ENCODE measurements at regions not wholly inside any gene's neighbourhood (a gene's known extent, or its start where the extent isn't known, plus 50 kb on each side); places are given as distances from the start of the nearest gene placed in this dataset.

- peaks cover 5% of the 10 kb centered on the region for H3K4me1 Mint-ChIP-seq (ENCODE audit: unreplicated experiment)
- TF ChIP-seq CTCF (conservative IDR thresholded peaks at IDR 0.05) = no peak
Measured at GRCh38 chr2:221016551-221016950, 555.6 kb downstream of the EPHA4 start.

GRCh38 chr2:221018262-221018661, 553.8 kb downstream of the EPHA4 start:
- H3K36me3 Mint-ChIP-seq = no peaks in the 10 kb centered on the region
- H3K27me3 Mint-ChIP-seq = peaks cover 7% of the 10 kb centered on the region
- DNase-seq (ENCODE audit: extremely low spot score, unreplicated experiment) = no peak
- H3K27ac Mint-ChIP-seq = no peak overlapping the region
- H3K4me3 Mint-ChIP-seq = no peak overlapping the region
- H3K9me3 Mint-ChIP-seq = peaks cover 8% of the 10 kb centered on the region
- peak; percentile 37 for TF ChIP-seq CTCF (conservative IDR thresholded peaks at IDR 0.05)
- H3K4me1 Mint-ChIP-seq (ENCODE audit: unreplicated experiment) = peaks cover 5% of the 10 kb centered on the region

More at GRCh38 chr2:221016551-221016950, 555.6 kb downstream of the EPHA4 start:
- no peaks in the 10 kb centered on the region for H3K36me3 Mint-ChIP-seq
- no peak overlapping the region for H3K27ac Mint-ChIP-seq
- DNase-seq (ENCODE audit: extremely low spot score, unreplicated experiment) = no peak
- no peak overlapping the region for H3K4me3 Mint-ChIP-seq
- H3K27me3 Mint-ChIP-seq = no peaks in the 10 kb centered on the region
- peaks cover 4% of the 10 kb centered on the region for H3K9me3 Mint-ChIP-seq

- TF ChIP-seq CTCF (conservative IDR thresholded peaks at IDR 0.05) = no peak
- no peak for DNase-seq (ENCODE audit: extremely low spot score, unreplicated experiment)
- H3K4me3 Mint-ChIP-seq = no peak overlapping the region
- H3K36me3 Mint-ChIP-seq = no peaks in the 10 kb centered on the region
- H3K9me3 Mint-ChIP-seq = peaks cover 4% of the 10 kb centered on the region
- no peak overlapping the region for H3K27ac Mint-ChIP-seq
- peaks cover 7% of the 10 kb centered on the region for H3K27me3 Mint-ChIP-seq
- no peaks in the 10 kb centered on the region for H3K4me1 Mint-ChIP-seq (ENCODE audit: unreplicated experiment)
Measured at GRCh38 chr2:221019668-221020067, 552.4 kb downstream of the EPHA4 start.

- Mint-ChIP-seq H3K36me3 (no peaks in the 10 kb centered on the region), H3K4me1 (ENCODE audit: unreplicated experiment) (no peaks in the 10 kb centered on the region), H3K4me3 (no peak overlapping the region), H3K27me3 (peaks cover 7% of the 10 kb centered on the region), H3K27ac (no peak overlapping the region), H3K9me3 (peaks cover 10% of the 10 kb centered on the region)
- TF ChIP-seq CTCF (conservative IDR thresholded peaks at IDR 0.05) = no peak
- DNase-seq (ENCODE audit: extremely low spot score, unreplicated experiment) = no peak
Measured at GRCh38 chr2:221022554-221022953, 549.5 kb downstream of the EPHA4 start.

- H3K9me3 Mint-ChIP-seq = peaks cover 10% of the 10 kb centered on the region
- no peak for TF ChIP-seq CTCF (conservative IDR thresholded peaks at IDR 0.05)
- no peak for DNase-seq (ENCODE audit: extremely low spot score, unreplicated experiment)
- peaks cover 6% of the 10 kb centered on the region for H3K4me1 Mint-ChIP-seq (ENCODE audit: unreplicated experiment)
- peaks cover 7% of the 10 kb centered on the region for H3K27me3 Mint-ChIP-seq
- no peak overlapping the region for H3K27ac Mint-ChIP-seq
- no peak overlapping the region for H3K4me3 Mint-ChIP-seq
- no peaks in the 10 kb centered on the region for H3K36me3 Mint-ChIP-seq
Measured at GRCh38 chr2:221025398-221025797, 546.7 kb downstream of the EPHA4 start.
